ENCODE measurements at regions not wholly inside any gene's neighbourhood (a gene's known extent, or its start where the extent isn't known, plus 50 kb on each side); places are given as distances from the start of the nearest gene placed in this dataset.

DNA sequence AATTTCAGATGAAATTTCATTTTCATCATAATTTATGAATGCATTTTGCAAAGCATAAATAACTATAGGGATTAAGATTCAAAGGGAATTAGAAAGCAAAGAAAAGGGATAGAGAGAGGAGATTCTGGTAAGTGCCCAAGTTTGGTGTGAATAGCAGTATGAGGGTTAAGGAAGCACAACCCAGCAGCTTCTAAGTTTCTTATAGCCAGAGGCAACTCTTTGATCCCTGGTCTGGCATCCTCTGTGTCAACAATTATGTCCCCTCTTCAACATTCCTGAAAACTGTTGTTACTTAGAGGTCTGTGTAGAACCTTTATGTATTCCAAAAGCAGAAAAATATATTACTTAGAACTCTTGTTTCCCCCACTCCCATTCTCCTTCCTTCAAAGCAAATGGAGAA, 171.6 kb upstream of the SATB2 start:
- DNase-seq (ENCODE audit: low read depth in 1 of 2, low spot score in 1 of 2) = no peak

DNA sequence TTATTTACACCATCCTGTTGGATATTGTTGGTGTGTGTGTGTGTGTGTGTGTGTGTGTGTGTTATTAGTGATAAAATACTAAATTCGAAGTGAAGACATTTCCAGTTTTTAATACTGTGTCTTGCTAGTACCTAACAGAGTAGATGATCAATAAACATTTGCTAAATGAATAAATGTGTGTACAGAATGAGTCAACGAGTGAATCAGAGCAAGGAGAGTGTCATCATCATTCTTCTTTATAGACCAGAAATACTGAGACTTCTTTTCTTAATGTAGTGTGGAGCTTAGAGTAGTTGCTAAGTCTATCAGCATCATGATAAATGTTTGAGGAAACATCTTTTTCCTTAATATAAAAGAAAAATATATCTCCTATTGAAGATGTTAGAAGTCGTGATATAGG, 169.7 kb upstream of the SATB2 start:
- DNase-seq (ENCODE audit: low read depth in 1 of 2, low spot score in 1 of 2) = no peak

DNA sequence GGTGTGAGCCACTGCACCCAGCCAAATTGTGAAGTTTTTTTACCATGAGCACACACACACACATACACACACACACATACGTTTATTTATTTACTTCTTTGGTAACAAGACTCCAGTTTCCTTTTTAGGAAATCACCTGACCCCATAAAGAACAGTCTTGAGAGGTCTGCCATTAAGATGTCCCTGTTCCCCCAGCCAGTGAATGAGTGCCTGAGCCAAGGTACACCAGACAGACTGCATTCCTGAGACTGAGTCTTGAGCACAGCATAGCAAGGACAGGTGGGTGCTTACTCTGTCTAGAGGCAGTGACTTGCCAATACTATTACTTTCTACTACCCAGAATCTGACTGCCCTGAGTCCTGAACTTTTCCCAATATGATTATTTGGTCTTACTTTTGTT, 167.2 kb upstream of the SATB2 start:
- no peak for DNase-seq (ENCODE audit: low read depth in 1 of 2, low spot score in 1 of 2)

DNA sequence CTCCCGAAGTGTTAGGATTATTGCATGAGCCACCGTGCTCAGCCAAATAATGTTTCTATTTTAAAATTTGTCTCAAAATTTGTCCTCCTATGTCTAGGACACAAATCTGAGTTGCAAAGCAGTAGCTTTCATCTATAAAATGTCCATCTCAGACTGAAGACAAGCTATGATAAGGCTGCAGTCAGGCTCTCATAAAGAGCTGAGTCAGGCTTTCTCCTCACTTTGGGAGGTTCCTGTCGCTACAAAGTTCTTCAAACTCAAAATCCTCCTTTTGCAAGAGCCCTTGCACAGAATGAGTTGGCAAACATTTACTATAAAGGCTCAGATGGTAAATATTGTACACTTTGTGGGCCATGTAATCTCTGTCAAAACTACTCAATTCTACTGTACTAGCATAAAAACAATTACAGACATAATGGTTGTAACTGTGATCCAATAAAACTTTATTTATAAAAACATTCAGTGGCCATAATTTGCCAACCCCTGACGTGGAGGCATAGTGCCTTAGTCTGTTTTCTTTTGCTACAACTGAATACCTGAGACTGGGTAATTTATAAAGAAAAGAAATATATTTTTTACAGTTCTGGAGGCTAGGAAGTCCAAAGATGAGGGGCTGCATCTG, 154.9 kb upstream of the SATB2 start:
- no peak for DNase-seq (ENCODE audit: low read depth in 1 of 2, low spot score in 1 of 2)

DNA sequence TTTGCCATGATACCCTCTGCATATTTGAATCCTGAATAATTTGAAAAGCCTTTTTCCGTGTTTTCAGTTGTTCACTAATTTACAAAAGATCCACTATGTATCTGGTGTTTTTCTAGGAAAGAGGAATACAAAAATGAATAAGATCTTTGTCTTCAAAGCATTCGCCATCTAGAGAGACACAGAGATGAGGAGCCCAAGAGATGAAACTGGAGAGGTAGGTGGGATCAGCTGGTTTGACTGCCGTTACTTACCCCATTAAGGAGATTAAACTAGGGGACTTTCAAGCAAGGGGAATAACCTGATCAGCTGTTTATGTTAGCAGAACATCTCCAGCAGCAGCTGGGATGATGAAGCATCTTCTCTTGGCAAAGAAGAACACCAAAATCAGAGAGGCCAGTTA, 150.2 kb upstream of the SATB2 start:
- DNase-seq (ENCODE audit: low read depth in 1 of 2, low spot score in 1 of 2) = no peak

DNA sequence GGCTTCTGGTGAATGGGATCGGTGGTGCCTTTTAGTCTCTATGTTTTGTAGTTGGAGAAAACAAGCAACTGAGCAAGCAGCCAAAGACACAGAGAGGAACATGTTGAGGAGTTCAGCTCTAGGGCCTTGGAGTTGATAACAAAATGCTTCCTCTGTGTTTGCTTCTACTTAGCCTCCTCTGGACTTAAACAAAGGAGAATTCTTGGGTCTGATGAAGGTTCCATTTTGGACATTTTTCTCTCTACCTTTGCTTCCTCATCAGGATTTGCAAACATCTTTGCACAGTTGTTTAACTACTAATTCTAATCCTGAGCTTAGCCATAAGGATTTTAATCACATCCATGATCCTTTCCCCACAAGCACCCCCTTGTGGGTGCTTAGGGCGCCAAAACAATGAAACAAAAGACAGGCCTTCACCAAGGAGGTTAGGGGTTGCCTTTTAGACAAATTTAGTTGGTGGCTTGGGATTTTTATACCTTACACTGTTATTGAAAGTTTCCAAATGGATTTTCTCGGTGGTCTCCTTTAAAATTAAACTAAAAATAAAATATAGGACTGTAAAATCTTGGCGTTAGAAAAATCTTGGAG, 148.5 kb upstream of the SATB2 start:
- DNase-seq (ENCODE audit: low read depth in 1 of 2, low spot score in 1 of 2) = no peak

DNA sequence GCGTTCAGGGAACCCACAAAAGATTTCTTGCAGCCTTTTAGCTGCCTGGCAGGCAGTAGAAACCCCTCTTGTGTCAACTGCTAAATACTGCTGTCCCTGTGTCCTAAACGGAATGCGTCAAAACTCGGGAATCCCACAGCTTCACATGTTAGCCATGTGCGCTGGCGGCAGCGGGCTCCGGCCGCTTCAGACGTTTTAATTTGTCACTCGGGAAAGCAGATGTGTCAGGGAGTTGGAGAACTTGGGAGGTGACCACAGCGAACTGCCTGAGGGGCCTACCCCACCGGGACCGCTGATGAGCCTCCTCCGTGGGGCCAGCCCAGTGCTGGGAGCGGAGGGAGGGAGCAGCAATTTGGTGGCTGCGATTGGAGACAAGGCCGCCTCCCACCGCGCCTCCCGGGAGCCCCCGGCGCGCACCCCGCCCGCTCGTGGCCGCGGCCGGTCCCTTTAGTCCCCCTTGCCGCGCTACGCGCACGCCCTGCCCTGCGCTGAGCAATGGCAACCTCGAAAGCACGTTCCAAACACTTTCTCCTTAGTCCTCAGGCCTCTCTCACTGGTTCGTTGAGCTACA, 146.1 kb upstream of the SATB2 start:
- DNase-seq (ENCODE audit: low read depth in 1 of 2, low spot score in 1 of 2) = no peak

DNA sequence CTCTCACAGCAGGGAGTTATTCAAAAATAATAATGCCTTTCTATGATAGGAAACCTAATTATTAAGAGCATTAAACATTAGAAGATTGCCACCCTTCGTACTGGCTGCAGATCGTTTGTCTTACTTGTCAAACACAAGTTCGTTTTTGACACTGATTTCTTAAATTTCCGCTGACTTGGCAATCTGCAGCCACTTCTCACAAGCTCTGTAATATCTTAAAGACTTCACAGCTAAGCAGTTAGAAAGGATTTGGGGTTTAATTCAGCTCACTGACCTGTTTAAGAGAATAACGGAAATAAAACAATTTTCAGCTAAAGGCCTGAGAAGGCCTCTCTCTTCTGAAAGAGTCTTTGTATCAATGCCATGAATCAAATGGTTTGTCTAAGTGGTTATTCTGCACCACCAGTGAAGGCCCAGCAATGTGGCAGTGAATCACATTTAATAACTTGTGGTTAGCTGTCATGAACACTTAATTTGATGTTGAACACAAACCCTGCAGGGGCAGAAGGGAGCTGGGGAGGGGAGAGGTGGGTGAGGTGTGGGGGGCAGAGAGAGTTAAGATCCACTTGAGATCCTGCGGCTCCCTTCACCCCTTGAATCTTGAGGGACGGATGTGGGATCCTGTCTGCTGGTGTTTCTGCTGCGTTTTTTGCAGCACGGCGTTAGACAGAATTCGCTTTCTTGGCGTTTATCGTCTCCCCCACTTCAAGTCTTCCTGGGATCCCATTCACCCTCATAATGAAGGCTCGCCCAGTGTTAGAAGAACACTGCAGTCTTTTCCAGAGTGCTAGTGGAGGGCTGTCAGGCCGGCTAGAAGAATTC, 145.4 kb upstream of the SATB2 start:
- DNase-seq (ENCODE audit: low read depth in 1 of 2, low spot score in 1 of 2) = no peak

DNA sequence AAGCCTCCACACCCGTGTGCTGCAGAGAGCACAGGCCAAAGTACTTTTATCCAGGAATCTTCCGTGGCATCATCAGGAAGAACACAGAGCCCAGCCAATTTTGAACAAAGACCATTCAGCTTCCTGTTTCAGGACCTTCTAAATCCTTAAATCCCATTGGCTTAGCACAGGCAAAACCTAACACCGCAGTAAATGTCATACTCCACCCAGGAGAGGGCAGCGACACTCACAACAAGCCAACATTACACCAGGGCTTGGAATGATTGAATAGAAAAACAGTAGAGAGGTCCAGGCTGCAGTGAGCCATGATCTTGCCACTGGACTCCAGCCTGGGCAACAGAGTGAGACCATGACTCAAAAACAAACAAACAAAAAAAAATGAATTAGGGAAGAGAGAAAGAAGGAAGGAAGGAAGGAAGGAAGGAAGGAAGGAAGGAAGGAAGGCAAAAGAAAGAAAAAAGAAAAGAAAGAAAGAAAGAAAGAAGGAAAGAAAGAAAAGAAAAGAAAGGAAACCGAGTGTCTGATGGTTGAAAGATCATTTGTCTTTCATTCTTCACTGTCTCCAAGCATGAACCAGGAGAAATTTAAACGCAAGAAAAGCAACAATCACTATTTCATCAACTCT, 144.6 kb upstream of the SATB2 start:
- DNase-seq (ENCODE audit: low read depth in 1 of 2, low spot score in 1 of 2) = no peak

DNA sequence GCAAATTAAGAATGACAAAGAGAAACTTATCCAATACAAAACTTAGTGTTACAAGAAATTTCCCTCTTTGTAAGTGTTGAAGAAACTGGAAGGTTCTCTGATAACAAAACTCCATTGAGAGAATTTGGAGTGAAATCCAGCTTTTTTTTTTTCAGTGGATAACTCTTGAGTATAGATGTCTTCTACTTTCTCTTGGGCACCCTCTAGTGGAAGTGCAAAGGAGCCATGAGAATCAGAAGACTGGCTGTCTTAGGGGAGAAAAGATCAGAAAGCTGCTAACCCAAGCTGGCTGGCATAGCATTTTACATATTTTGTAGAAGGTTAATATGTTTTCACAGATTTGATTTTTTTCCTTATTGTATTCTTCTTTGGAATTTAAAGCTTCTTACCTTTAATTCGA, 138.8 kb upstream of the SATB2 start:
- no peak for DNase-seq (ENCODE audit: low read depth in 1 of 2, low spot score in 1 of 2)

DNA sequence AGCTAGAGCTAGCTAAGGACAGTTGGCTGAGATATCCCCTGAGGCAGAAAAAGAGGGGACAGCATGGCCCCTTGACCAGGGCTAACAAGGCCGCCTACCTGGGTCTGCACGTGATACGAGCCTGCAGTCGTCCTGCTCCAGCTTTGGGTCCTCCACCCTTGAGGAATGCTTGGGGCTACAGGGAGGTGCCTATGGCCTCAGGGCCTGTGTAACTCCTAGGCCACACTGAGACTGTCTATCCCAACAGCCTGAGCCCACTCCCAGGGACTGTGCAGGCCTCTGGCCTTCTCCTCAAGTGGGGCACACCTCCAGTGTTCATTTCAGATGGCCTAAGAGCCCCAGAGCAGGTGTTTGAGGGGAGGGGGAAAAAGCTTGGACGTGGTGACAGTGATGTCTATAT, 136.7 kb upstream of the SATB2 start:
- DNase-seq (ENCODE audit: low read depth in 1 of 2, low spot score in 1 of 2) = no peak

DNA sequence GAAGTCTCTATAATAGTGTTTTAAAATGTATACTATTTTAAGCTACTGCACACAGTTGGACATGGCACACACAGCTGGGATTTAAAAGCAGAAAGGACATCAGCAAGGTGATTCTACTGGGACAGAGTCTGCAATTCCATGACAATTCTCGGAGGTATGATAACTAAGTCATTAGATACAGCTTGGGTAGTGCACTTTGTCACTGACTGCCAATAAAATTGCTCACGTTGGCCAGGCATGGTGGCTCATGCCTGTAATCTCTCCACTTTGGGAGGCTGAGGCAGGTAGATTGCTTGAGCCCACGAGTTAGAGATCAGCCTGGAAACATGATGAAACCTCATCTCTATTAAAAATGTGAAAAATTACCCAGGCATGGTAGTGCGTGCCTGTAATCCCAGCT, 134.1 kb upstream of the SATB2 start:
- no peak for DNase-seq (ENCODE audit: low read depth in 1 of 2, low spot score in 1 of 2)

DNA sequence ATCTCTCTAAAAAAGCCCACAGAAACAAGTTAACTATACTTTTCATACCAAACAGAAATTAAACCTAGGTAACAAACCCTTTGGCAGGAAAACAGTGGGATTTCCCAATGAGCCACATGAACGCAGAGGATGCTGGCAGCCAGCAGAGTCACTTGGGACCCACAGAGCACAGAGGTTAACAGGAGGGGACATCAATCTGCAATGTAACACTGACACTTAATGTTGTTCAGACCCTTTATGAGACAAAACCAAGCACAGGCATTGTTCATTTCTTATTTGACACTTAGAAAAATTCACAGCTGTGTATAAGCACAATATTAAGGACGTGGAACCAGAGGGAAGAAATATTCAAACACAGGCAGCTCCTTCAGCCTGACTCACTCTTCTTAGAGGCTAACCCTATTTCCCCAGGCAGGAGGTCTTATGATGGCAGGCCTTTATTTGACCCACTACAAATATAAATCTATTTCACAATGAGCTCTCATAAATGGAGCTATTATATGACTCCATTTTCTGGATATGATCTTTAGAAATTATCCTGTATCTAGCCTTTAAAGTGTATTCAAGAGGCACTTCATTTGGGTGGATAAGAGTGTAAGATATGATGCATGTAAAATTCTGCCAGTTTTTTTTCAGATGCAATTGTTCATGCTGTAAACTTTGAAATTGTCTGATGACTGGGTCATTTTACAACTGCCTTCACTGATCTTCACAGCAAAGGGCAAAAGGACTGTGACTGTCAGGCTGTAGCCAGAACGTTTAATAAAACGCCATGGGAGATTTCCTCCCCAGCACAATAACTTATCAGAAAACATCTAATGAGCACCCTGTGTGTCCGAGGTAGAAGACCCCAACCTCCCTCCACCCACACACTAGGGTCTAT, 132.8 kb upstream of the SATB2 start:
- no peak for DNase-seq (ENCODE audit: low read depth in 1 of 2, low spot score in 1 of 2)

DNA sequence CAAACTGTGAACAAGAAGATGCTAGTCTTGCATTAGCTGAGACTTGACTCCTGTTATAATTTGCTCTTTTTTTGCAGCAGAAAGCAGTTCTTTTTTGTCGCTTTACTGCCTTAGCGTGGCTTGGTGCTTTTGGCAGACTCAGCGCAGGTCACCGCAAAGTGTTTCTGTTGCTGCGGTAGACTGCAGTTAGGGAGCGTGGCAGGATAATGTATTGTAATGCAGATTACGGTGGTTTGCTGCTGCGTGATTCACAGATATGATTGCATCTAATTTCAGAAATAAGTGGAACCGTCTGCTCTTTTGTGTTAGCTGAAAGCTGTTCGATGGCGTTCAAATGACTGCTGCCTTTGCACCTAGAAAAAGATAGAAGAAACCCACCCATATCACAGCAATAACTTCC, 131.6 kb upstream of the SATB2 start:
- DNase-seq (ENCODE audit: low read depth in 1 of 2, low spot score in 1 of 2) = no peak

DNA sequence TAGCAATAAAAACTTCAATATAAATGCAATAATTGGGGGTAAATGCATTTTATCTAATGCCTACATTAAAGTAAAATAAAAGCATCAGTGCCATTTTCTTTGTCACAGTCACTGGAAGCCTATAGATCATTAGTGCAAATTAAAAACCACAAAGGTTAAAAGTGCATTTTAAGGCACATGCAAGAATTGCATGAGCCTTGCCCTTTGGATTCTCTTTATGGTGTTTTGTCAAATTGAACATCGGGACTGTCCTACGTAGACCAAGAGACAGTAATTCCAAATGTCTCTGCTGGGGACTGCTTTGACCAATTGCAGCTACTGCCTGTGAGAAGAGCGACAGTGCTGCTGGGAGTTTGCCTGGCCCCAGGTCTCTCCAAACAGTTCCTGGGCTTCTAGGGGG, 130.3 kb upstream of the SATB2 start:
- DNase-seq (ENCODE audit: low read depth in 1 of 2, low spot score in 1 of 2) = no peak

DNA sequence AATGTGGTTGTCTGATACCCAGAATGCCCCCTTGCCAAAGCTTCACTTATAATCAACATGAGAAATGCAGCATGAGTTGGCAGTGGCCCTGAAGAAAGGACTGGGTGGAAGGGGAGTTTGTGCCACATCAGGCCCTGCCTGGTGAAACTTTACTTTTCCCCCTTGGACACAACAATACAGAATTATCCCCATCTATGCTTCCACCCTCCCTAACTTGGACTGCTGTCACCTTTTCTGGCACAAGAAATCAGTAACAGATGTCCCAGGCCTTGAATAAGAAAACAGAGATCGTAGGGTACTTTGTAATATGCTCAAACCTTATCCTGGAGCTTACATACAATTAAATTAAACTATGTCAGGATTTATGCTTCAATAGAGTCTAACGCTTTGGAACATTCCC, 128.9 kb upstream of the SATB2 start:
- no peak for DNase-seq (ENCODE audit: low read depth in 1 of 2, low spot score in 1 of 2)

DNA sequence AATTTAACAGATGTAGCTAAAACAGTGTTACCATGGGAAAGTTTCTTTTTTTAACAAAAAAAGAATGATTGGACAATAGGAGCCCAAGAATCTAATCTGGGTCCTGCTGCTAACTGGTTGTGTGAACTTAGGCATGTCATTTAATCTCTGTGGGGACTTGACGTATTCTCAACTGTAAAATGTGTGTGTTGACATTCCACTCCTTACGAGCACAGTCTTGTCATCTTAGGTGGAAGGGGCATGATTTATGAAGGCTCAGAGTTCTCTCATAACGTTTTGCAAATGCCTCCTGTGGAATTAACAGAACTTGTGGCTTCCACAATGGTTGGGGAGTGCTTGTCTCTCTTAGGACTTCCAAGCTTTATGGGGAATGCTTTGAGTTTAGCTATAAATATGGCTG, 125.9 kb upstream of the SATB2 start:
- no peak for DNase-seq (ENCODE audit: low read depth in 1 of 2, low spot score in 1 of 2)

DNA sequence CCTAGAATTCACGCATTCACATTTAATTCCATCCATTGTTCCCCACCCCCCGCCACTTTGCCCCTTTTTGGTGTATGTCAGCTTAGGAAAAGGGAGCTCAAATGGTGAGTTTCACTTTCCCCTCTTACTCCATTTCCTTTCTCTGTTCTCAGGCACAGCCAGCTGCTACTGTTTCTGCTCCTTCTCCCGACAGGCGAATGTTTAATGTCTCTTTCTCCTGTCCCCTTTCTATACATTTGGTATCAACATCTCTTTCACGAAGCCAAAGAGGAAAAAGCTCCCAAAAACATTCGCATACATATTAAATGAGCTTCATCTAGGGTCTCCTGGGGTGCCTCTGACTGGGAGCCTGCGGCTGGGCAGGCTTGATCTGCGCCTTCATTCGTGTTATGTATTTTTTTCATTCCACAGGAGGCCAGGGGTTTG, 124.2 kb upstream of the SATB2 start:
- no peak for DNase-seq (ENCODE audit: low read depth in 1 of 2, low spot score in 1 of 2)

DNA sequence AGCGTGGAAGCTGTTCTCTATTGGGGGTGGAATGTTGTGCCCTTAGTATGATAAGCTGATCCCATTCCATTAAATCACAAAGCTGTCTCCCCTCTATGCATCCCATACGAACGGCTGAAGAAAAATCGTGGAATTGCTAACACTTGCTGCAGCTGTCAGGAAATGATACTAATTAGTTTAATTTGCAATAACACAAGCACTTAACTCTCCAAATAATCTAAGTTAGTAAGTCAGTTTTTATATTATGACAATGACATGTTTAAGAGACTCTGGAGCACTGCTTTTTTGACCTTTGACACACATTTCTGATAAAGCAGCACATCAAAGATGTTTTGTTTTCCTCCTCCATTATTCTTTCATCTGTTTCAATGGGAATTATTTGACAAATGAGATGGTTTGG, 123.7 kb upstream of the SATB2 start:
- DNase-seq (ENCODE audit: low read depth in 1 of 2, low spot score in 1 of 2) = no peak

DNA sequence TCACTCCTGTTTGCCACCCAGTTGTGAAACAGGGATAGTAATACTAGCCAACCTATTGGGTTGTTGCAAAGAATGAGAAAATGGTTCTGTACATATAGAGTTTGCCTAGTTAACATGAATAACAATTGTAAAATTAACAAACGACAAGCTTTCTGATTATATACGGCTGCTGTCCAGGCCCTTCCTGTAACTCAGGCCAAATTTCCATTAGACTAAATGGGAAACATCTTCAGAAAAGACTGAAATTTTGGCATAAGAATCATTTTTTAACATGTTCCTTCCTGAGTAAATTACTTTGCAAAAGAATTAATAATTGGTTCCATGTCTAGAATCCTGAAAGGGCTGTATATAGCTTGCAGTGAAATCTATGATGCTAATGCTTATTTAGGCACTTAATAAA, 117.7 kb upstream of the SATB2 start:
- DNase-seq (ENCODE audit: low read depth in 1 of 2, low spot score in 1 of 2) = no peak

DNA sequence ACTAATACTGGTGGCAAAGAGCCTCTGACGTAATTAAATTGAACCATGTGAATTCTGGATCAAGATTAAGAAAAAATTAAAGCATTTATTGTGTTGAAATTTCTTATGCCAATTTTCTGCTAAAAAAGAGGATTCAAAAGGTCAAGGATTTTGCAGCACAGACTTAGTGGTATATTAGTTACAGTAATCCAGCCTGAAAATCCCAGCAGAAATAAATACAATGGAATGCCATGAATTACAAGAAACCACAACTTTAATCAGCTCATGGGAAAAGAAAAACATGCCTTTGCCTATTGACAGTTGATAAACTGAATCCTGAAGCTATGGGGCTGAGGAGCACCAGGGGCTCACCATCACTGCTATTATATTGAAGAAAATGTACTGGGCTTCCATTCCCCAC, 114.8 kb upstream of the SATB2 start:
- DNase-seq (ENCODE audit: low read depth in 1 of 2, low spot score in 1 of 2) = no peak

Measured in activated CD4-positive, alpha-beta T cell treated with anti-CD3 and anti-CD28 coated beads, Interleukin-2, amount 50 U/mL, for 24 hours (primary cell).